CD4-positive, alpha-beta T cell (primary cell): ENCODE measurements at regions not wholly inside any gene's neighbourhood (a gene's known extent, or its start where the extent isn't known, plus 50 kb on each side); places are given as distances from the start of the nearest gene placed in this dataset.

Source experiments
- ATAC-seq: fragments of 200-7000 bp; cut with Tn5 transposase; one replicate; pipeline ENCODE4 v1.10.0; 2022; ENCODE audit warnings: mild to moderate bottlenecking; ENCODE audit not compliant: poor library complexity
- CTCF ChIA-PET: fragments of 350-600 bp; sonication (Branson Sonifier 250); formaldehyde crosslinking; loops from one replicate; lab custom pipeline; 2021; ENCODE audit warnings: antibody characterized with exemption, inconsistent platforms; lab: Charles Lee
- POLR2A ChIA-PET: fragments of 350-600 bp; sonication (Branson Sonifier 250); formaldehyde crosslinking; loops from one replicate; lab custom pipeline; 2021; ENCODE audit warnings: antibody characterized with exemption, inconsistent platforms; lab: Charles Lee
- DNase-seq, 14 experiments: peaks; one replicate each; pipeline ENCODE4 v3.0.0-alpha.2; 2013 to 2020; ENCODE audit warnings: mixed read lengths in 2 of 14
- H3K27ac ChIP-seq, 2 donors: one replicate each; pipeline versions ENCODE4 v1.5.1 to v1.7.0; 2013; ENCODE audit warnings: low read length in 2 of 2, low read depth in 1 of 2, mild to moderate bottlenecking in 1 of 2
- H3K27me3 ChIP-seq, 2 experiments: 1 replicate in 1 of 2; 2 replicates in 1 of 2; pipeline versions ENCODE4 v1.6.1 to v1.7.0; 2013; ENCODE audit warnings: low read length in 2 of 2, control low read depth in 1 of 2, mild to moderate bottlenecking in 1 of 2, moderate library complexity in 1 of 2; ENCODE audit not compliant: insufficient read depth in 2 of 2, control insufficient read depth in 1 of 2
- H3K36me3 ChIP-seq: one replicate; pipeline ENCODE4 v1.6.1; 2013; ENCODE audit warnings: low read length, control low read depth; ENCODE audit not compliant: insufficient read depth
- H3K4me1 ChIP-seq: one replicate; pipeline ENCODE4 v1.6.1; 2013; ENCODE audit warnings: low read length, control low read depth; ENCODE audit not compliant: insufficient read depth
- H3K4me3 ChIP-seq: one replicate; pipeline ENCODE4 v1.5.1; 2013; ENCODE audit warnings: mild to moderate bottlenecking, low read length, moderate library complexity
- H3K9me3 ChIP-seq, 2 experiments: 1 replicate in 1 of 2; 2 replicates in 1 of 2; pipeline versions ENCODE4 v1.6.1 to v1.7.0; 2013; ENCODE audit warnings: low read length in 2 of 2, mild to moderate bottlenecking in 2 of 2, control low read depth in 1 of 2, moderate library complexity in 1 of 2; ENCODE audit not compliant: control insufficient read depth in 1 of 2, insufficient read depth in 1 of 2
- H3K27ac Mint-ChIP-seq: one replicate; pipeline ENCODE4 v1.8.0; 2020; ENCODE audit warnings: mixed read lengths
- H3K27me3 Mint-ChIP-seq: one replicate; pipeline ENCODE4 v1.8.0; 2021; ENCODE audit warnings: mixed read lengths
- H3K36me3 Mint-ChIP-seq: one replicate; pipeline ENCODE4 v1.8.0; 2021; ENCODE audit warnings: low read depth, mixed read lengths
- H3K4me1 Mint-ChIP-seq: one replicate; pipeline ENCODE4 v1.8.0; 2021; ENCODE audit warnings: low read depth, mixed read lengths
- H3K4me3 Mint-ChIP-seq: one replicate; pipeline ENCODE4 v1.8.0; 2020; ENCODE audit warnings: mild to moderate bottlenecking, mixed read lengths
- H3K9me3 Mint-ChIP-seq: one replicate; pipeline ENCODE4 v1.8.0; 2020; ENCODE audit warnings: mixed read lengths
- CTCF ChIP-seq: fragments of 200-600 bp; IDR thresholded peaks from one replicate; pipeline ENCODE4 v1.8.0; 2022; ENCODE audit warnings: antibody characterized with exemption, mild to moderate bottlenecking
- intact Hi-C, 2 experiments: fragments of 100-400 bp; cut with DNase I in 1 of 2; cut with micrococcal nuclease in 1 of 2; formaldehyde crosslinking; loops; one replicate each; pipeline versions ENCODE4 v1.15.1 to v1.9.0; 2023 to 2025; cut with DNase I, micrococcal nuclease

- no peaks in the 10 kb centered on the region for H3K4me1 ChIP-seq
- H3K9me3 ChIP-seq = peaks cover 4 to 12% of the 10 kb centered on the region in 2 experiments
- no peaks in the 10 kb centered on the region for H3K4me1 Mint-ChIP-seq
- ATAC-seq = no peak
- no peaks in the 10 kb centered on the region for H3K27me3 ChIP-seq
- ChIA-PET POLR2A (no interaction called here), CTCF (no interaction called here)
- no peak overlapping the region for H3K27ac Mint-ChIP-seq
- intact Hi-C loops = no loop called here
- DNase-seq = no peak
- no peak overlapping the region for H3K4me3 Mint-ChIP-seq
- H3K4me3 ChIP-seq = no peak overlapping the region
- H3K36me3 Mint-ChIP-seq = no peaks in the 10 kb centered on the region
- no peak for TF ChIP-seq CTCF
- H3K27me3 Mint-ChIP-seq = no peaks in the 10 kb centered on the region
- no peak overlapping the region for H3K27ac ChIP-seq
- peaks cover 17% of the 10 kb centered on the region for H3K9me3 Mint-ChIP-seq
- H3K36me3 ChIP-seq = no peaks in the 10 kb centered on the region
Observed at GRCh38 chr16:60261425-60261824, 1527.3 kb upstream of the GOT2 start.

- Histone ChIP-seq H3K27me3 (no peaks in the 10 kb centered on the region), H3K9me3 (peaks cover 4 to 14% of the 10 kb centered on the region in 2 experiments), H3K36me3 (no peaks in the 10 kb centered on the region), H3K27ac (no peak overlapping the region), H3K4me1 (no peaks in the 10 kb centered on the region), H3K4me3 (no peak overlapping the region)
- Mint-ChIP-seq H3K27me3 (no peaks in the 10 kb centered on the region), H3K27ac (no peak overlapping the region), H3K9me3 (peaks cover 14% of the 10 kb centered on the region), H3K4me1 (no peaks in the 10 kb centered on the region), H3K36me3 (no peaks in the 10 kb centered on the region), H3K4me3 (no peak overlapping the region)
- ATAC-seq (no peak), DNase-seq (no peak)
- intact Hi-C loops = no loop called here
- POLR2A ChIA-PET = no interaction called here
- TF ChIP-seq CTCF = no peak
- CTCF ChIA-PET = interaction anchor here (0.6 kb wide), 1 partner anchor 1892 kb away, joined by 3 read pairs; no protein-coding TSS in a partner anchor
Observed at GRCh38 chr16:60259956-60260355, 1525.8 kb upstream of the GOT2 start.

GRCh38 chr16:60246086-60246485 is 1512.0 kb upstream of the GOT2 start:
- H3K9me3 ChIP-seq = peaks cover 0 to 3% of the 10 kb centered on the region in 2 experiments
- no peak overlapping the region for H3K27ac ChIP-seq
- H3K4me1 ChIP-seq = no peaks in the 10 kb centered on the region
- ChIA-PET POLR2A (no interaction called here), CTCF (no interaction called here)
- no peak overlapping the region for H3K4me3 Mint-ChIP-seq
- no peak overlapping the region for H3K27ac Mint-ChIP-seq
- no peaks in the 10 kb centered on the region for H3K36me3 ChIP-seq
- H3K4me1 Mint-ChIP-seq = no peaks in the 10 kb centered on the region
- DNase-seq (no peak), ATAC-seq (no peak)
- intact Hi-C loops = no loop called here
- H3K9me3 Mint-ChIP-seq = peaks cover 13% of the 10 kb centered on the region
- no peaks in the 10 kb centered on the region for H3K27me3 Mint-ChIP-seq
- no peaks in the 10 kb centered on the region for H3K36me3 Mint-ChIP-seq
- H3K4me3 ChIP-seq = no peak overlapping the region
- no peak for TF ChIP-seq CTCF
- no peaks in the 10 kb centered on the region for H3K27me3 ChIP-seq
